HepG2 (cell line): ENCODE measurements at regions not wholly inside any gene's neighbourhood (a gene's known extent, or its start where the extent isn't known, plus 50 kb on each side); places are given as distances from the start of the nearest gene placed in this dataset.
A peak's percentile ranks its signal among the peaks of the same experiment; 100 is the strongest.

Source experiments
- BATF2 ChIP-seq: sonication (generic); formaldehyde crosslinking; IDR thresholded peaks from 2 replicates; pipeline ENCODE4 v1.8.0; 2022; ENCODE audit warnings: mild to moderate bottlenecking, missing genetic modification reagents, moderate library complexity
- CBX1 ChIP-seq: IDR thresholded peaks from one replicate; pipeline ENCODE4 v1.6.1; 2016; ENCODE audit warnings: antibody characterized with exemption, low read depth
- CSRNP2 ChIP-seq: sonication (generic); formaldehyde crosslinking; conservative IDR thresholded peaks from 2 replicates; pipeline ENCODE4 v1.8.0; 2022; ENCODE audit warnings: low read depth, missing genetic modification reagents
- ETV6 ChIP-seq: sonication (generic); formaldehyde crosslinking; conservative IDR thresholded peaks from 2 replicates; pipeline ENCODE4 v1.4.0; 2020; ENCODE audit warnings: missing genetic modification reagents
- FOXM1 ChIP-seq: sonication (generic); formaldehyde crosslinking; IDR thresholded peaks from 2 replicates; pipeline ENCODE4 v1.5.0; 2020; ENCODE audit warnings: missing genetic modification reagents
- GTF3A ChIP-seq: sonication (generic); formaldehyde crosslinking; conservative IDR thresholded peaks from 2 replicates; pipeline ENCODE4 v1.4.0; 2020; ENCODE audit warnings: mild to moderate bottlenecking, missing genetic modification reagents
- HCFC1 ChIP-seq: fragments of 150-350 bp; IDR thresholded peaks from 2 replicates; pipeline ENCODE4 v1.6.1; 2014; ENCODE audit warnings: low read depth, low read length
- HDAC2 ChIP-seq: sonication (generic); formaldehyde crosslinking; IDR thresholded peaks from 2 replicates; pipeline ENCODE4 v1.4.0; 2020; ENCODE audit warnings: missing genetic modification reagents
- JARID2 ChIP-seq: sonication (generic); formaldehyde crosslinking; IDR thresholded peaks from 2 replicates; pipeline ENCODE4 v1.8.1; 2023; ENCODE audit warnings: missing genetic modification reagents, inconsistent platforms; ENCODE audit not compliant: insufficient replicate concordance
- MAFK ChIP-seq, 2 experiments: IDR thresholded peaks in 1 of 2; conservative IDR thresholded peaks in 1 of 2; 2 replicates each; pipeline ENCODE4 v1.6.1; 2011; ENCODE audit warnings: improper control_type of control experiment in 2 of 2, low read length in 2 of 2
- MIXL1 ChIP-seq: IDR thresholded peaks from 2 replicates; pipeline ENCODE4 v1.6.1; 2016
- NFATC3 ChIP-seq: sonication (generic); formaldehyde crosslinking; IDR thresholded peaks from 2 replicates; pipeline ENCODE4 v1.5.1; 2020; ENCODE audit warnings: mild to moderate bottlenecking, missing genetic modification reagents
- REPIN1 ChIP-seq: sonication (generic); formaldehyde crosslinking; IDR thresholded peaks from 2 replicates; pipeline ENCODE4 v1.8.0; 2022; ENCODE audit warnings: missing genetic modification reagents, low read depth, mild to moderate bottlenecking, borderline replicate concordance
- RXRA ChIP-seq: sonication (generic); formaldehyde crosslinking; IDR thresholded peaks from 2 replicates; pipeline ENCODE4 v1.5.1; 2020; ENCODE audit warnings: missing genetic modification reagents
- SKI ChIP-seq: fragments of 450-650 bp; IDR thresholded peaks from one replicate; pipeline ENCODE4 v1.6.1; 2018; ENCODE audit warnings: mild to moderate bottlenecking; ENCODE audit not compliant: partially characterized antibody
- SUZ12 ChIP-seq: fragments of 150-350 bp; IDR thresholded peaks from 2 replicates; pipeline ENCODE4 v1.6.1; 2014; ENCODE audit warnings: low read depth, low read length
- TBP ChIP-seq: sonication (generic); formaldehyde crosslinking; IDR thresholded peaks from 2 replicates; pipeline ENCODE4 v1.5.0; 2020; ENCODE audit warnings: missing genetic modification reagents
- ZC3H4 ChIP-seq: sonication (generic); formaldehyde crosslinking; IDR thresholded peaks from 2 replicates; pipeline ENCODE4 v1.4.0; 2020; ENCODE audit warnings: missing genetic modification reagents, borderline replicate concordance
- ZEB1 ChIP-seq: IDR thresholded peaks from 2 replicates; pipeline ENCODE4 v1.6.1; 2012; ENCODE audit warnings: mild to moderate bottlenecking, low read depth, inconsistent platforms; ENCODE audit not compliant: insufficient replicate concordance
- ZNF207 ChIP-seq: fragments of 450-650 bp; IDR thresholded peaks from 2 replicates; pipeline ENCODE4 v1.6.1; 2016; ENCODE audit warnings: antibody characterized with exemption, borderline replicate concordance
- ZNF264 ChIP-seq: sonication (generic); formaldehyde crosslinking; IDR thresholded peaks from 2 replicates; pipeline ENCODE4 v1.4.0; 2020; ENCODE audit warnings: missing genetic modification reagents
- ZNF274 ChIP-seq: sonication (generic); formaldehyde crosslinking; IDR thresholded peaks from 2 replicates; pipeline ENCODE4 v1.5.1; 2020; ENCODE audit warnings: mild to moderate bottlenecking, missing genetic modification reagents
- ZNF337 ChIP-seq: sonication (generic); formaldehyde crosslinking; IDR thresholded peaks from 2 replicates; pipeline ENCODE4 v1.5.1; 2020; ENCODE audit warnings: missing genetic modification reagents, low read depth, mild to moderate bottlenecking, borderline replicate concordance
- ZNF556 ChIP-seq: sonication (generic); formaldehyde crosslinking; IDR thresholded peaks from 2 replicates; pipeline ENCODE4 v1.4.0; 2020; ENCODE audit warnings: mild to moderate bottlenecking, missing genetic modification reagents, borderline replicate concordance
- ZNF674 ChIP-seq: sonication (generic); formaldehyde crosslinking; IDR thresholded peaks from 2 replicates; pipeline ENCODE4 v1.5.0; 2020; ENCODE audit warnings: low read depth, mild to moderate bottlenecking, missing genetic modification reagents
- ZNF7 ChIP-seq: IDR thresholded peaks from 2 replicates; pipeline ENCODE4 v1.6.1; 2016; ENCODE audit warnings: missing biosample characterization, missing genetic modification reagents
- ZNF749 ChIP-seq: sonication (generic); formaldehyde crosslinking; IDR thresholded peaks from 2 replicates; pipeline ENCODE4 v1.8.0; 2022; ENCODE audit warnings: mild to moderate bottlenecking, missing genetic modification reagents, moderate library complexity, borderline replicate concordance
- TF ChIP-seq, protein P1 (sequence below): sonication (generic); formaldehyde crosslinking; IDR thresholded peaks from 2 replicates; pipeline ENCODE4 v1.4.0; 2020; ENCODE audit warnings: missing genetic modification reagents
- TF ChIP-seq, protein P2 (sequence below): sonication (generic); IDR thresholded peaks from 2 replicates; pipeline ENCODE4 v1.6.1; 2016; ENCODE audit warnings: low read depth, borderline replicate concordance

DNA sequence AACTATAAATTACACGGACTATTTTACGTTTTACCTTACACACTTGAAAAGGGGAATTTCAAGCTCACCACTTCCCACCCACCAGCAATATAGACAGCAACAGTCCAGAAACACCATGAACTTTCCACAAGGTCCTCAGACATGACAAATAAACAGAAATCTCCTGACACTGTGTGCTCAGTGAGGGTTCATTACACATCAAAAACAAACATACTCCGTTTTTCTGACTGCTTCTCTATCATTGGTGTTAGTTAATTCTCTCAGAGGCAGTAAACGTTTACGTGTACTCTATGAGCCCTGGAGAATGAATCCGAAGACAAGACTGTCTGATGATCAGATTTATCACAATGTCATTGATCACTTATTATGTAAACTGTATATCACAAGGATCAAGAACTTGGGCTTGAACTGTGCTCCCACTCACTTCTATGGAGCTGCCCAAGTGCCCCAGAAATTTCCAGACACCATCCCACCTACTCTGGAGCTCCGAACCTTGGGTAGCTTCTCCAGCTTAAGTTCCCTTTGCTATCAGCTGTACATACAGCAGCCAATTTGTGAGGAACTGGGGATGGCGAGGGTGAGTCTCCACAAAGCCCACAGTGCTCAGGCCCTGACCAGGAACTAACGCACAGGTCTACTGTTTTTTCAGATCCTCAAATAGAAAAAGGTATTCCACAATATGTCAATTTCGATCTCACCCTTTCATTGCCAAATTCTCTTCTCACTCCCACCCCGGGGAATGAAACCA, 86.0 kb downstream of the ALDH8A1 start (continued):
- TF ChIP-seq, protein P1, sequence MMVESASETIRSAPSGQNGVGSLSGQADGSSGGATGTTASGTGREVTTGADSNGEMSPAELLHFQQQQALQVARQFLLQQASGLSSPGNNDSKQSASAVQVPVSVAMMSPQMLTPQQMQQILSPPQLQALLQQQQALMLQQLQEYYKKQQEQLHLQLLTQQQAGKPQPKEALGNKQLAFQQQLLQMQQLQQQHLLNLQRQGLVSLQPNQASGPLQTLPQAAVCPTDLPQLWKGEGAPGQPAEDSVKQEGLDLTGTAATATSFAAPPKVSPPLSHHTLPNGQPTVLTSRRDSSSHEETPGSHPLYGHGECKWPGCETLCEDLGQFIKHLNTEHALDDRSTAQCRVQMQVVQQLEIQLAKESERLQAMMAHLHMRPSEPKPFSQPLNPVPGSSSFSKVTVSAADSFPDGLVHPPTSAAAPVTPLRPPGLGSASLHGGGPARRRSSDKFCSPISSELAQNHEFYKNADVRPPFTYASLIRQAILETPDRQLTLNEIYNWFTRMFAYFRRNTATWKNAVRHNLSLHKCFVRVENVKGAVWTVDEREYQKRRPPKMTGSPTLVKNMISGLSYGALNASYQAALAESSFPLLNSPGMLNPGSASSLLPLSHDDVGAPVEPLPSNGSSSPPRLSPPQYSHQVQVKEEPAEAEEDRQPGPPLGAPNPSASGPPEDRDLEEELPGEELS (CRISPR knock-in tag), result no peak
- no peak for TF ChIP-seq ZNF337 (CRISPR knock-in tag)
- peak; percentile 64 for TF ChIP-seq SKI
- TF ChIP-seq TBP (CRISPR knock-in tag), result no peak
- no peak for TF ChIP-seq ZNF274 (CRISPR knock-in tag)
- no peak for TF ChIP-seq FOXM1 (CRISPR knock-in tag)
- TF ChIP-seq ZNF264 (CRISPR knock-in tag), result no peak
- no peak for TF ChIP-seq ZNF207
- no peak for TF ChIP-seq SUZ12
- no peak for TF ChIP-seq ZEB1
- peak; percentile 56; the same call in 1 of the 2 replicates for TF ChIP-seq MIXL1 (CRISPR knock-in tag)
- TF ChIP-seq JARID2 (CRISPR knock-in tag), result no peak
- TF ChIP-seq CBX1, result no peak
- no peak for TF ChIP-seq ZC3H4
- TF ChIP-seq BATF2, result no peak
- TF ChIP-seq HCFC1, result no peak
- TF ChIP-seq, protein P2, sequence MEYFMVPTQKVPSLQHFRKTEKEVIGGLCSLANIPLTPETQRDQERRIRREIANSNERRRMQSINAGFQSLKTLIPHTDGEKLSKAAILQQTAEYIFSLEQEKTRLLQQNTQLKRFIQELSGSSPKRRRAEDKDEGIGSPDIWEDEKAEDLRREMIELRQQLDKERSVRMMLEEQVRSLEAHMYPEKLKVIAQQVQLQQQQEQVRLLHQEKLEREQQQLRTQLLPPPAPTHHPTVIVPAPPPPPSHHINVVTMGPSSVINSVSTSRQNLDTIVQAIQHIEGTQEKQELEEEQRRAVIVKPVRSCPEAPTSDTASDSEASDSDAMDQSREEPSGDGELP, result no peak
- no peak for TF ChIP-seq ZNF556 (CRISPR knock-in tag)
- TF ChIP-seq CSRNP2 (CRISPR knock-in tag), result no peak
- no peak for TF ChIP-seq ZNF7 (CRISPR knock-in tag)
- TF ChIP-seq GTF3A (CRISPR knock-in tag), result no peak
- TF ChIP-seq NFATC3 (CRISPR knock-in tag), result no peak
- TF ChIP-seq ETV6 (CRISPR knock-in tag), result no peak
- no peak for TF ChIP-seq MAFK (conservative IDR thresholded peaks at IDR 0.05 in 1 of 2, IDR thresholded peaks at IDR 0.05 in 1 of 2; ENCODE audit: low read length in 2 of 2)
- TF ChIP-seq ZNF749 (CRISPR knock-in tag), result no peak
- no peak for TF ChIP-seq RXRA (CRISPR knock-in tag)
- no peak for TF ChIP-seq ZNF674 (CRISPR knock-in tag)
- TF ChIP-seq REPIN1, result peak; percentile 19; the same call in 1 of the 2 replicates
- TF ChIP-seq HDAC2, result no peak
